ENCODE measurements at regions not wholly inside any gene's neighbourhood (a gene's known extent, or its start where the extent isn't known, plus 50 kb on each side); places are given as distances from the start of the nearest gene placed in this dataset.

DNA sequence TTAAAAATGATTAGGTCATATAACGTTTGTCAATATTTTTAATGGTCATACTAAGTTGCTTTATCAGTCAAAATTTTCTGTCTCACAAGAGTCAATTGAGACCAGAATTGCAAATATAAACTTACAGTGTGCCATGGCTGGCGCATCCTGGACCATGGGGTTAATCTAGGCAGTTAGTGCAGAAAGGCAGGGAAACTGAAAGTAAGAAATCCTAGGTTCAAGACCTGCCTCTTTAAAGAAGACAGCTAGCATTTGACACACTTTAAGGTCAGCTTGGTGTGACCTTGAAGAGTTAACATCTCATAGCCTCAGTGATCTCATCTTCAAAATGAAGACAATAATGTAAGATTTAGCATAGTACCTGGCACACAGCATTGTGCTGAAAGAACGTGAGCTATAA, 210.0 kb upstream of the DAB1 start:
- DNase-seq (ENCODE audit: low spot score) = no peak

DNA sequence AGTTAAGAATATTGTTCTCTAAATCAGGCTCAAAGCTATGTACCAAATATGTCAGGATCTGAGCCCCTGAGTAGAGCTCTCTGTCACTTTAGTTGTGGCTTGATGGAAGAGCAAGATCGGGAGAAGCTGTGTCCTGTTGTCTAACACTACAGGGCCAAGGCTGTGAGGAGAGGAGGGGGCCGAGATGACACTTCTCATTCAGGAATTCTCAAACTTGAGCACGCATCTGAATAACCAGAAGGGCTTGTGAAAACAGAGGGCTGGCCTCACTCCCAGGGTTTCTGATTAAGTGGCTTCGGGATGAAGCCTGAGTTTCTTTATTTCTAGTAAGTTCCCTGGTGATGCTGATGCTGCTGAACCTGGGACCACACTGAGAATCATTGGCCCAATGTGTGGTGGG, 209.2 kb upstream of the DAB1 start:
- no peak for DNase-seq (ENCODE audit: low spot score)

DNA sequence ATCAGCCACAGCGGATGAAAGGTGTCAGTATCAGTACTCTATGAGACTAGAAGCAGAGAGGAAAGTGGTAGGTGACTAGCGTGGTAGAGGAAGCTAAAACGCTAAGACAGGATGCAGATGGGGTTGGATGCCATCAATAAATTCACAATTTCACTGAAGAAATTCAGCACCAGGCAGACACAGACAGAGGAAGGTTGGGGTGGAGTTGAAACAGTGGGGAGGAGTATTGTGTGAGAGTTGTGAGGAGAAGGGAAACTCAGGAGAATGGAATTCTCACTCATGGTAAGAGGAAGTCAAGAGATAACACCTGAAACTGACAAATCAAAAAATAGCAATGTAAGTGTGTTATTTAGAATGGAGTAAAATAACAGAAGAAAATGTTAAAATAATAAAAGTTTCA, 208.5 kb upstream of the DAB1 start:
- no peak for DNase-seq (ENCODE audit: low spot score)

DNA sequence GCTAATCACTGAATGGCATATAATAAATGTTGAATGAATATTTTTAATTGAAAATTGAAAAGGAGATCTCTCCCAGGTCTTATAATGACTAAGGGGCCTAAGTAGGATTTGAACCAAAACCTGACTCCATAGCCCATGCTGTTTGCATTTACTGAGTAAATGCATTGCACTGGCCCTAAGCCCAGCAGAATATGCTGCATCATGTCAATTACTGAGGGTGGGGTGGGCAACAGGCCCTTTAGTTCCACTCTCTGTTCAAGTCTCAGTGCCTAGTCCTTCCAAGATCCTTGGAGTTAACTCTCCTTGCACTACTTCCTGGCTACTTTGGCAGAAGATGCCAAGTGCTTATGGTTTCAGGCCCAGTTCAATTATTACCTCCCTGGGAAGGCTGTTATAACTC, 203.8 kb upstream of the DAB1 start:
- DNase-seq (ENCODE audit: low spot score) = no peak

DNA sequence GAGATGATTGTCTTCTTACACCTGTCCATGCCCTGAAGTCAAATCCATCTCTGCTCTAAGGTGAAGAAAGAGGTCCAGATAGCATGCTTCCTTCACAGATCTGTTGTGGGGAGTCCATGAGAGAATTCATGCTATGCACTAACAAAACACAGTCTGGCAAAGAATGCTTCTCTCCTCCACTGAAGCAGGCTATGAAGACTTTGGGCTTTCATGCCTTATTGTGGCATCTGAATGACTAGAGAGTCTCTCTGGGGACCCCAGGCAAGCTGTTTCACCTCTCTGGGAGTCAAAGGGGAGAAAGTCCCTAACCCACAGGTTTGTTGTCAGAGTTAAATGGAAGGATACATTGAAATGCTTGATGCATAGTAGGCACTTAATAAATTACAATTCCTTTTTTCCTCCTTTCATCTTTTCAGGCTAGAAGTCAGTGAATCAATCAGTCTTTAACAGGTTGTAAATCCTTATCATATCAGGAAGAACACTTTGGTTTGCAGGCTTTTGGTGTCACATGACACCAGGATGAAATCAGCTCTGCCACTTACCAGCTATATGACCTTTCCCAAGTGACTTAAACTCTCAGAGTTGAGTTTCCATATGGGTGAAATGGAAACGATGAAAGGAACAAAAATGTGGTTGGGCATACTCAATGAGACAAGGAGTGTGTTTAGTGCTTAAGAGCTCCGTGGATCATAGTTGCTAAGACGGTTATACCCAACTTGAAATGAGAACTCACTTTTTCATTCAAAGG, 200.1 kb upstream of the DAB1 start:
- no peak for DNase-seq (ENCODE audit: low spot score)

DNA sequence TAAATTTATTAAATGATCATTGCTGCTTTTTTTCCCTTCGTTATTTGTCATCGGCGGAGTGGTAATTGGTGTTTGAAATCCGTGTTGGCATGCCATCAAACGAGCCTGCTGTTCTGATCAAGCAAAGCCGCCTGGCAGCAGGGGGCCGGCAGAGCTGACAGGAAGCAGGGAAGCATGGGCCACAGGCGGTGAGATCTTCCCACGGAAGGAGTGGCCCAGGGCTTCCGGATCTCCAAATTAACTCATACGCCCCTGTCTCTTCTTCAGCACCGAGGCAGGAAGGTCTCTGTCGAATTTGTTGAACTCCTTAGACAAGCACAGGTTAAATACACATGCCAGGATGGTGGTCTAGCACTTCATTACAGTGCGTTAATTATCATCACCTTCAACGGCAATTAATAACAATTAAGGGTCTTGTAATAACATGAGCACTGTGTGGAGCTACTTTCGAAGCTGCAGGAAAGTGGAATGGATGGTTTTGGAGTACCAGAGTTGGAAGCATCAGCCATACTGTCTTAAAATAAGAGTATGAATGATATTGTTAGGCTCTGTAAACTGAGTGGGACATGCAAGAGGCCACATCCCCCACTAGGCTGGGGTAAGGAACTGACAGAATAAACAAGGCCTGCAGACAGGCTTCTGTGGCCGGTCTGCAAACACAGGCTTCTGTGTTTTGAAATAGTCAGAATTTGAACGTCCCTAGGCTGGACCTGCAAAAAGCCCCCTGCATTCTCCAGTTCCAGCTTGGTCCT, 199.4 kb upstream of the DAB1 start:
- DNase-seq (ENCODE audit: low spot score) = no peak

DNA sequence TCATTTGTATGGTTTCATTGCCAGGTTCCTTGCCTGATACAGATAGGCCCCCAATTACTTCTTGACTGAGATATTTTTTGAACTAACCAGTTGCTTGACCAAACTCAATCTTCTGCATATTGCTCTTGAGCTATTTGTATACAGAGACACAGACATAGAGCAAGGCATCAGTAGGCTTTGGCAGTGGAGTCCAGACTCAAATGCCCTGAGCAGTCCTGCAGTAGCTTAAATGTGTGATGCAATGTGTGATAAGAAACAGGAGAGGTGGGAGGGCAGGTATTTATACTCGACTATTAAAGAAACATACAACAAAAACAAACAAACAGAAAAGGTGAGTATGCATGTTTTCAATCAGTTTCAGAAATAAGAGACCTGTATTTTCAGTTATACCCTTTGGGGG, 197.9 kb upstream of the DAB1 start:
- DNase-seq (ENCODE audit: low spot score) = no peak

DNA sequence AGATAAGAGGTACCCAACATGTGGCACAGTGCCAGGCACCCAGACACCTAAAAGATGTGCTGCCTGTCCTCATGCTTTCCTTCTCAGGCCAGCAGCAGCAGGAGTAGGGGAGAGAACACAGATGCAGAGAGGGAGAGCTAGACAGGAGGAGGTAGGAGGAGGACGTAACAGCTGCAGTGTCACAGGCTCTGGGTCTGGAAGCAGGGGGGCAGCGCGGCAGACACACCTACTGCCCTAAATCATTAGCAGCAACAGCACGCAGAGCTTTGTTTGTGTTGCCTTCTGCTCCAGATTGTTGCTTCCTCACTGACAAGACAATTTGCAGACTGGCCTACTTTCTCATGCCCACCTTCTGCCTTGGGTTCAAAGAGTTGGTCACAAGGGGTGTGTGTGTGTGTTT, 196.7 kb upstream of the DAB1 start:
- no peak for DNase-seq (ENCODE audit: low spot score)

DNA sequence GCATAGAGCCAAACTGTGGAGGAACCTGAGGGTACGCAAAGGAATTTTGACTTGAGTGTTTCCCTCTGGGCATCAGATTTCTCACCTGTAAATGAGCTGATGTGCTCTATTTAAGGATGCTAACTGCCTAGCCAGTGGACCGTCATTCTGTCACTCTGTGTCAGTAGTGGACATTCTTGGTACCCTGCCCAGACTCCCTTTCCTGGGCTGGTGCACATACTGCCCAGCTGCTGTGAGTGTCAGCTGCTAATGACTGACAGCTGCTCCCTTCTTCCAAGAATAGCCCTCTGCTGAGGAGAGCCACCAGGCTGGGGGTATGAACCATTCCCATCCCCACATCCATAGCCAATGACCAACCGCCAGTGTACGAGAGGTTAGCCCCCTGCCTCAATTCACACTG, 193.1 kb upstream of the DAB1 start:
- no peak for DNase-seq (ENCODE audit: low spot score)

DNA sequence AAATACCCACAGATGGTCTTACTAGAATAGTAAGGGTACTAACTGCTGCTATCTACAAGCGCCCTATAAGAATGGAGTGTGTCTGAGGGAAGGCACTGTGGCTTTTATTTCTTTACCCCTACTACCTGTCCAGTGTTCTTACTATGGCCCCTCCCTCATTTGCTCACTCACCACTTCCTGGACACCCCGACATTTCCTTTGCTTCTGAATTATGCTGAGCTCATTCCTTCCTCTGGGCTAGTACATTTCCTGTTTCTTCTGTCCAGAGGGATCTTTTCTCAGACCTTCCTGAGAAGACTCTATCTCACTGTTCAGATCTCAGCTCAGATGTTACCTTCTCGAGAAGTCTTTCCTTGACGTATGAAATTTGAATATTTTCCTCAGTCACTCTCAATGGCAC, 192.1 kb upstream of the DAB1 start:
- DNase-seq (ENCODE audit: low spot score) = no peak

DNA sequence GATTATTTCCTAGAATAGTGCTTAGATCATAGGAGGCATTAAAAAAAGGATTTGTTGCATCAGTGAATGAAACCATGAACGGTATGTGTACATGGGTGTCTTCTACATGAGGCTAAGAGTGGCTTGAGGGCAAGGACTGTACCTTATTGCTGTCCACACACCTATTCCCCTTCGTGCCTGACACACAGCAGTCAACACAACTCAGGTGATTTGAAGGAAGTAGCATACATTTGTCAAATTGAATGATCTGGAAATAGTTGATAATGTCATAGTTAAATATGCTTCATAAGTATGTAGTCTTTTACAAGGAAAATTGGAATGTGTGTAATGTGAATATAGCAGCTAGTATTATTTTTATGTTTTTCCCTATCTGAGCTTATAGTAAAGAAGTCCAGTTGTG, 189.0 kb upstream of the DAB1 start:
- DNase-seq (ENCODE audit: low spot score) = no peak

DNA sequence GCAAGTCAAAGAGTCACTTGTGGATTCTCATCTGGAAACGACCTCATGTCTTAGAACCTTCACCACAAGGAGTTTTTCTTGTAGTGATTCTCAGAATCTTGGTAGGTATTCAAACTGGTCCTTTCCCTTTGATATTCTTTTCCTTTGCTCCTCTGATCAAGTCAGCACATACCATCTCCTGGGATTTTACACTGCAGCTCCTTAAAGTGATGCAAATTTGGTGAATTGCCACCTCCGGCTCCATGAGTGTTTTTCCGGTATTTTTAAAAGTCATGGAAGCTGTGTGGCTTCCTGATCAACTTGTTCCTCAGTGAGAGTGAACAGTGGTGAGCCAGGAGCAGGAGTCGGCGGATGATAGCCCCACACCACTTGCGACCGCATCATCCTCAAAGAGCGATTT, 182.1 kb upstream of the DAB1 start:
- no peak for DNase-seq (ENCODE audit: low spot score)

DNA sequence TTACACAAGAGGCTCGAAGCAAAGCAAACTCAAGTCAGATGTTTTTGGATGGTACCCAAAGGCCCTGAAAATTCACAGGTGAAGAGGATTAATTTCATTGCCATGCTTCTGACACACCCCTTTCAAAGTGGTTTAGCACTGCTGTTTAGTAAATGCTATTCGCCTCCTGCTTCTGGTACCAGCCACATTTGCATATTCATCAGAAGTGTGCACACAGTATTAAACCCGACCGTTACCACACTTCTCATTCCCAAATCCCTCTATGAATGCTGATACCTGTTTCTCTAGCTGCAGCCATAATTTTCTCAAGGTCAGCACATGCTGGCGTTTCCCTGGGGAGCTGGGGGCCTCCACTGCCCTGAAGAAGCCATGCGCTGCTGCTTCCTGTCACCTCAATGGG, 179.8 kb upstream of the DAB1 start:
- no peak for DNase-seq (ENCODE audit: low spot score)

DNA sequence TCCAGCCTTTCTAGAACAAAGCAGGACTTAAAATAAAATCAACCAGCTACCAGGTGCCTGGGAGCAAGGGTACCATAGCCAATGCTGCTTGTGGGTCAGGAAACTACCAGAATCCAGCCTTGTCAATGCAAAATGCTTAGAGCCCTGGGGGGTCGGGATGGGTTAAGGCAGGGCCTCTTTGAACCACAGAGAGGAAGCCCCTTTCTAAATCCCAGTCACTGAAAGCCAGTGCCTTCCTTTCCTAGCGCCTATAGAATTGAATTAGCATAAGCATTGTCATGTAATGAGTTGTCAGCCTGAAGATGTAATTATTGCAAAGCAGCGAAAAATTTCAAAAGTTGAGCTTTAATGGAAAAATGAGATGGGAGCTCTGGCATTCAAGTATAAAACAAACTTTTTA, 176.6 kb upstream of the DAB1 start:
- no peak for DNase-seq (ENCODE audit: low spot score)

DNA sequence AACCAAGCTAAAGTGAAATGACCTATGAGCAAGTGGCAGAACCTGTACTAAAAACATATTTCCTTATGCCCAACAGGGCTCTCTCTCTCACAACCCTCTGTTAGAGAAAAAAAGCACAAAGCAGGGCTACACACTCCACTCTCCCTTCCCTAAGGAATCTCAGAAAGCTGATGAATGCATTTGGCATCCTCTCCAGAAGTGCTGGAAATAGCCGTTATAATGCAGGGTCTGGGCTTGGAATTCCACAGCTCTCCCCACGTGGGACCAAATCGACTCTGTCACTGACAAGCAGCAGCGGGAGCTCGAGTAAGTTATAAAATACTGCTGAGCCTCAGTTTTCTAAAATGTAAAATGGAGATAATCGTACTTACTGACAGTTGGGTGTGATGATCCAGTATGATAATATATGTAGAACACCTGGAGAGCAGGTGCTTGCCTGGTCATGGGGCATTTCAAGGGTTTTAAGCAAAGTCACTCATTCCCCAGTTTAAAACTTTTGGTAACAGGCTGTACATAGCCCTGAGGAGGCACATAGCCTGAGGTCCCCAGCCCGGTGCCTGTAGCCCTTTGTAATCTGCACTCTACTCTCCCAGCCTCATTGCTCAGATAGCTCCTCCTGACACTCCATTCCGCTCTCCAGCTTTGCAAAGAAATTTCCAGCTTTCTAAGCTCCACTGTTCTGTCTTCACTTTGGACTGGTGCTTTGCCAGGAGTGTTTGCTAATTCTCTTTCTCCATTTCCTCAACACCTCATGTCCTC, 175.6 kb upstream of the DAB1 start:
- DNase-seq (ENCODE audit: low spot score) = no peak

DNA sequence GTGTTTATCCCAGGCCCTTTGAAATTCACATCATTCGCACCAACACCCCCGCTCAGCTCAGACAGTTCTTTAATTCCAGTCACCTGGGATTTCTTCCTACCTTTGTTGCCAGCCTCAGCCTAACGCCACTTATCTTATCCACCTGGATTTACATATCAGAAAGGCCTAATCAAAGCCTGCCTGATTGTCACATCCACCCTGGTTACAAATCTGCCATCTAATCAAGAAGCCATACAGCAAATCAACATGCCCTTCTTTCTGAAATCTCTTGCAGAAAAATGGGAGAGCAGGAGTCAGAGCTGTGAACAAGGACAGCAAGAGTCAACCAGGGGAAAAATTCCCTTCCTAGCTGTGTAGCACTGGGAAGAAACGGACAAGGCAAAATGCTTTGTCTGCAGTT, 173.2 kb upstream of the DAB1 start:
- no peak for DNase-seq (ENCODE audit: low spot score)

DNA sequence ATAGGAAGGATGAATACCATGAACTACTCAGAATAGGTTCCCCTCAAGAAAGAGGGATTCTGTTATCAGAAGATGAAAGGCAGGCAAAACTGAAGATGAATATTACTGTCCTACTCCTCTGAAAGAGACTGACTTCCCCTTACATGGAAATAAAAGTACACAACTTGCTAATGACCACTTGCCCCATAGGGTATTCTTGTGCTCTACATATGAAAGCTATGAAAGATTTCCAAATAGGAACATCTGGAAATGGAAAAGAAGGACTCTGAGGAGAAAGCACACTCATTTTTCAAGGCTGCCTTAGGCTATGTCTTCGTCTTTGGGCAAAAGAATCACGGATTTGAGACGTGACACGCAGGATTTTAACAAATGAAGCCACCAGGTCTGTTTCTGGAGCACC, 170.1 kb upstream of the DAB1 start:
- DNase-seq (ENCODE audit: low spot score) = no peak

DNA sequence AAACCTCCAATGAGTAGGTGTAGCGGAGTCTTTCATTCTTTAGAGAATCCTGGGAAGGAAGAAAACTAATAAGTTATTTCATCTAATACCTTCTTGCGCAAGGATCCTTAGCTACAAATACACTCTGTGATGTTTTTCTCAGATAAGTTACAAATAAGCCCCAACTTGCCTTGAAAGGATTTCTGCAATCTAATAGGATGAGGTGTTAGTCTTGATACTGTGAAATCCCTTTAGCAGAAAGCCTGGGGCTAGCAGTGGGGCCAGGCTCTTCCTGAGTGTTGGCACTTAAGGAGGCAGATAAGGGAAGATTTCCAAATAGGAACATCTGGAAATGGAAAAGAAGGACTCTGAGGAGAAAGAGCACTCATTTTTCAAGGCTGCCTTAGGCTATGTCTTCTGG, 168.0 kb upstream of the DAB1 start:
- no peak for DNase-seq (ENCODE audit: low spot score)

DNA sequence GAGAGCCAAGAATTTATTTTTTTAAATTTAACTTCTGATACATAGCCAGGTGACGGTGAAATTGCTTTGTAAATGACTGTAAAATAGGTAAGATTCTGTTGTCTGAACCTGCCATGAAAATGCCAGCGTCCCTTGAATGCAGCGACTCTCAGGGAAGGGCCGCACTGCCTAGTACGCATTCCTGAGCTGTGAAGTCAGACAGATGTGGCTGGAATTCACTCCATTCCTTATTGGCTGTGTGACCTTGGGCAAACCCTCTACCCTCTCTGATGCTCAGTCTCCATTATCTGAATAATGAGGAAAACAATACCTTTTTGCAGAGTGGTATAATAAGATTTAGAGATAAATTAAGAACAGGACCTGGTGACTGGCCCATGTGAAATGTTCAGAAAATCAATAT, 167.1 kb upstream of the DAB1 start:
- DNase-seq (ENCODE audit: low spot score) = no peak

DNA sequence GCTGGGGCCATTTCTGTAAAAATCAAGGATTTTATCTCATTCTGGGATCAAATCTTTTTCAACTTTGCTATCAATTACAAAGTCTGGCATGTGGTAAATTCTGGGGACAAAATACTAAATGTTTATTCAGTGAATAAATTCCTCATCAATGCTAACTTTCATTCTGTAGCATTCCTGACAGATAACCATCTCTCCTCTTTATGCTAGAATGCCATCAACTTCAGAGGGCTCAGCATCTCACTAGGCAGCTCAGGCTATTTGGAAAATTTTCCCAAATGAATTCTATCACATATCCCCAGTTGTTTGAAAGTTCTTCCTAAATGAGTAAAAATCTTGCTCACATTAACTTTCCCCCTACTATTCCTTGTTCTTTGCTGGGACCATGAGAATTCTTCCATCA, 163.0 kb upstream of the DAB1 start:
- no peak for DNase-seq (ENCODE audit: low spot score)

DNA sequence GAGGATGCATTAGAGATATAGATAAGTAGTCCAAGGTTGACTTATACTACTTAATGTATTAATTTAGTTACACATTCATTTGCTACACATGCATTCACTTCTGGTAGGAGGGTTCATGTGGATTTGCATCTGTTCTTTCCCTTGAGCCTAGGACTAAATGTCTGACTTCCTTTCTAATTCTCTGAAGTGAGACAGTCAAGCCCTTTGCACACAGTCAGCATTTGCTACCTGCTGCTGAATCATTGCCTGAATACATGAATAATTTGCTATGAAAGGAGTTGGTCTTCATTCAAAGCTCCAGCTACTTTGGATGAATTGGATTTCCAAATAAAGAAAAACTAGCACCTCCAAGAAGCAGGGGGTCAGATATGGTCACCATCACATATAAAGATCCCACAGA, 154.8 kb upstream of the DAB1 start:
- no peak for DNase-seq (ENCODE audit: low spot score)

DNA sequence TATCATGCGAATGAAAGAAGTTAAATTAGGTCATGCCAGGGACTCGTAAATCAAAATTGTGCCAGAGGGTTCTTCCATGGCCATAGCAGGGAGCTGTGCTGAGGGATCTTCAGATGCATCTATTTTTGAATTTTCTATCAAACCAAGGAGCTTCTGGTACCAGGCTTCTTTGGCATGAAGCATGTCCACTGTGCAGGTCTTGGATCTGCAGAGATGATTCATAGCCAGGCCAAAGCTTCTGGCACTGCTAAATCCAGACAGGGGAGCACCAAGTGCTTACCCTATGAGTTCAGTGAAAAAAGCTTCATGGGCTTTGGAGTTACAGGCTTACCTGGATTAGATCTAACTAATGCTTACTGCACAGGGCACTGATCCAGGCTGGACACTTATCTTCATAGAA, 154.2 kb upstream of the DAB1 start:
- no peak for DNase-seq (ENCODE audit: low spot score)

DNA sequence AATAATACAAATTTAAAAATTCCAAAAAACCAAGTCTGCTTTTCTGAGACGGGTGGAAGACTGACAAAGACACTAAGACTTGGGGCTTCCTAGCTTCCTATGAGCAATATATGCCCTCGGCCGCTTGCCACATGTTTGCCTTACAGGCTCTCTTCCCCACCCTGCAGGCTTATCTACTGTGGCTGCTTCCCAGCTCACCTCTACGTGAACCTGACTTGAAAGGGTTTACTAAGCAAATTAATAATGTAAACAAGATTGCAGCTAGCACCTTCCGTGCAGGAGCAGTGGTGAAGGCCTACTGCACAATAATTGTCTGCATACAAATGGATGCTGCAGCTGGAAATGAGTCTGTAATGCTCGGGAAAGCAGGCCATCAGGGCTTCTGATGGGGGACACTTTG, 152.9 kb upstream of the DAB1 start:
- no peak for DNase-seq (ENCODE audit: low spot score)

Measured in NAMALWA (cell line).